GM12892 (cell line): ENCODE measurements at regions not wholly inside any gene's neighbourhood (a gene's known extent, or its start where the extent isn't known, plus 50 kb on each side); places are given as distances from the start of the nearest gene placed in this dataset.

Experiments used
- POLR2A ChIP-seq: IDR thresholded peaks from 2 replicates; pipeline ENCODE4 v1.6.1; 2011; ENCODE audit warnings: low read depth, low read length, control low read depth
- POLR2AphosphoS5 ChIP-seq: IDR thresholded peaks from 2 replicates; pipeline ENCODE4 v1.6.1; 2011; ENCODE audit warnings: low read depth, low read length, control low read depth
- TAF1 ChIP-seq: IDR thresholded peaks from 2 replicates; pipeline ENCODE4 v1.6.1; 2011; ENCODE audit warnings: low read depth, mild to moderate bottlenecking, control low read depth, low read length, borderline replicate concordance

DNA sequence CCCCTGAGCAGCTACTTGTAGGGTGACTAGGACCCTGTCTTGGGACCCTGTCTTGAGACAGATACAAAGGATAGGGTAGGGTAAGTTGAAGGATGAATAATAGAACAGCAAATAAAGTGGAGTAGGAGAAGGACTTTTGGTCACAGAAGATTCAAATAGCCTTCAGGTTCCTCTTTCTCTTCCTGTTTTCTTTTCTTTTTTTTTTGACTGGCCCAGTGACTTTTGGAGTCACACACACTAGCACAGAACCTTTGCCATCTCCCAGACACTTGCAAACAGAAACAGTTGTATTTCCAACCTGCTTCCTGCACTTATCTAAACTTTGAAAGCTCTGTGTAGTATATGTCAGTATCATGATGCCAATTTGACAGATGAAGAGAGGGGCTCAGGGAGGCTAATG lies 108.2 kb downstream of the TDRD15 start:
- no peak for TF ChIP-seq TAF1
- no peak for TF ChIP-seq POLR2A
- TF ChIP-seq POLR2AphosphoS5: no peak
